Renal cortical epithelial cell (primary cell): ENCODE measurements at regions not wholly inside any gene's neighbourhood (a gene's known extent, or its start where the extent isn't known, plus 50 kb on each side); places are given as distances from the start of the nearest gene placed in this dataset.
"Not testable (repeated sequence)": the region's sequence is repeated elsewhere in the genome, so short reads cannot be mapped to it uniquely, and the experiment has no call there.

Experiments
- DNase-seq: peaks from one replicate; pipeline ENCODE4 v3.0.0-alpha.2; 2011; ENCODE audit warnings: low read depth

DNA sequence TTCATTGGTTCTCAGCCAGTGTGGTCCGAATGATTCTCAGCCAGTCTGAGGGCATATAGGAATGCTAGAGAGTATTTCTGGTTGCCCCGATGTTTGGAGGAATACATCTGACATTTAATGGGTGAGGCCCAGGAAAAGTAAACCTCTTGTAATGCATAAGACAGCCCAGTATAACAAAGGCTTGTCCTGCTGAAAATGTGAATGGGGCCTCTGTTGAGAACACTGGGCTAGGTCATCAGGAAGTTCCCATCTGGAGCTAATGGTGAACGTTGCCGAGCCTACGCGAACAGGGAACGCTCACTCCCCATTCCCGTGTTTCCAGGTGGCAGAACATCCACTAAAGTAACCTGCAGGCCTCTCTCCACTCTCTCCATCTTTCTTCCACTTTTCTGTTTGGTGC is 132.0 kb upstream of the CLNK start:
- no peak for DNase-seq

- no peak for DNase-seq
Measured at GRCh38 chr4:10811991-10812390, 127.4 kb upstream of the CLNK start.

GRCh38 chr4:10810411-10810810 is 125.8 kb upstream of the CLNK start:
- DNase-seq, result no peak

DNA sequence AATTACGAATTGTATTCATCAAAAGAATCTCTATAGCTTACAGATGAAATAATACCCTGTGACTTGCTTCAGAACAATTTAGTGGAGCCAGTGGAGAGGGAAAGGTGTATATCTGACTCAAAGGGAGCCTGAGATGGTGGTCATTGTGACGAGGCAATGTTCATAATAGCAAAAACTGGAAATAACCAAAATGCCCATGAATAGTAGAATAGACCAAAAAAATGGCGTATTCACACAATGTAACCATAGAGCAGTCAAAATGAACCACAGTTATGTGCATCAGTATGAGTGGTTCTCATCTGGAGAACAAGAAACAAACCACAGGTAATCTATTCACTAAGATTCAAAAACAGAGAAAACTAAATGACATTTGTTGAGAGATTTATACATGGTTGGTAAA is 125.3 kb upstream of the CLNK start:
- no peak for DNase-seq

DNA sequence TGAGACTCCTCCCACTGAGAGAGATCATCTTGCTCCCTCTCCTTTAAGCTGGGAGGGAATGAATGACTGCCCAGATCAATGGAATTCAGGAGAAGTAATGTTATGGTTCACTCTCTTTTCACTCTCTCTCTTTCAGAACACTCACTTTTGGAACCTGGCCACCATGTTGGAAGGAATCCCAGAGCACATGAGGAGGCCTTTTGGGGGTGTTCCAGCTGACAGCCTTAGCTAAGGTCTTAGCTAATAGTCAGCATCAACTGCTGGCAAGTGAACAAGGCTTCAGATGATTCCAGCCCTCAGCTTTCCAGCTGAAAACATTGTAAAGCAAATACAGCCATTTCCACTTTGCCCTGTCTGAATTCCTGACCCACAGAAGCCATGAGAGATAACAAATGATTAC is 124.0 kb upstream of the CLNK start:
- no peak for DNase-seq

GRCh38 chr4:10806953-10807645 is 122.5 kb upstream of the CLNK start:
- DNase-seq, result no peak

DNA sequence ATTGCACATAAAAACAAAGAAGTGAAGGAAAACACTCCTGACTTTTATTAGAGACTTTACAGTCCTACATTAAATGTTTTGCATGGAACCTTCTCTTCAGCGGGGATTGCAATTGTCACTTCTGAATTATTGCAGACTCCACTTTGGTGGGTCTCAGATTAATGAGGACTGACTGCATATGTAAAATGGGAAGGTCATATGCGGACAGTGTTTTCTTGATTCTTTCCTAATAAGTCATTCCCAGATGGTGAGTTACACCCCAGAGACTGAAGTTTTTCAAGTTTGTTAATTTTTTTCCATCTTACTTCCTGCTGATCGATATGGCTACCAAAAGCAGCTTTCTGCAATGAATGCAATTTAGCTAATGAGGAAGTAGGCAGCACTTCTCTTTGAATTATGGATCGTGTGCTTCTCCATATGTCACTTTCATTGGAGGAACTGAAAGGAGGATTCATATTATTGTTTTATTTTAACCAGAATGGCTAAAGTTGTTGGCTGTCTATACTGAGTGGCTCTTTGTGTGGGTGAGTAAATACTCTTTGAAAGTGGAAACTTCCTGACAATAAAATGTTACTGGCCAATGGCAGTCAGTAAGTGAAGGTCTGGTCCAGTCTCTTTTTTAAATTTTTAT is 119.3 kb upstream of the CLNK start:
- no peak for DNase-seq

DNA sequence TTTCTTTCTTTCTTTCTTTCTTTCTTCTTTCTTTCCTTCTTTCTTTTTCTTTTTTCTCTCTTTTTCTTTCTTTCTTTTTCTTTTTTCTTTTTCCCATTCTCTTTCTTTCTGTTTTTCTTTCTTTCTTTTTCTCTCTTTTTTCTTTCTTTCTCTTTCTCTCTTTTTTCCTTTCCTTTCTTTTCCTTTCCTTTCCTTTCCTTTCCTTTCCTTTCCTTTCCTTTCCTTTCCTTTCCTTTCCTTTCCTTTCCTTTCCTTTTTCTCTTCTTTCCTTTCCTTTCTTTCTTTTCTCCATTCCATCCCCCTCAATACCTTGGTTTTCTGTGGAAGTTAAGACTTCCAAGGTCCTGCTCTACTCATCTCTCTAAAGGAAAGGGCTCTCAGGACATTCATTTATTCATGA is 102.8 kb upstream of the CLNK start:
- no peak for DNase-seq

GRCh38 chr4:10784621-10785020 is 100.1 kb upstream of the CLNK start:
- peak; percentile 46 for DNase-seq

DNA sequence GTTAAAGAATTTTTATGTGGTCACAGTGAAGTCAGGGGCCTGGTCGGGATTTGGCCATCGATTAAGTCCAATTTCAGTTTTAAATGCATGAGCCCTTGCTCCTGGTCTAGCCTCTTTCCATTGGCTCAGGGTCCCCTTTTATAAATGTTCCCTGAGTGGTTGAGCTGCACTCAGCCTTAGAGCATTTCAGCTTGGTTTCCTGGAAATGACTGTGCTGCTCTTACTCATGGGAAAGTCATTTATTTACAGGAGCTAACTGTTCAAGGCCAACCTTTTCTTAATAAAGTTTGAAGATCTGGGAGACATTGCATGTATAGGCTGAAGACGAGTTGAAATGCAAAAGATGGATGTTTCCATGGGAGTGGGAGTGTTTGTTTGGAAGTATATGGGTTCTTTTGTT is 98.8 kb upstream of the CLNK start:
- DNase-seq, result peak; percentile 69

DNA sequence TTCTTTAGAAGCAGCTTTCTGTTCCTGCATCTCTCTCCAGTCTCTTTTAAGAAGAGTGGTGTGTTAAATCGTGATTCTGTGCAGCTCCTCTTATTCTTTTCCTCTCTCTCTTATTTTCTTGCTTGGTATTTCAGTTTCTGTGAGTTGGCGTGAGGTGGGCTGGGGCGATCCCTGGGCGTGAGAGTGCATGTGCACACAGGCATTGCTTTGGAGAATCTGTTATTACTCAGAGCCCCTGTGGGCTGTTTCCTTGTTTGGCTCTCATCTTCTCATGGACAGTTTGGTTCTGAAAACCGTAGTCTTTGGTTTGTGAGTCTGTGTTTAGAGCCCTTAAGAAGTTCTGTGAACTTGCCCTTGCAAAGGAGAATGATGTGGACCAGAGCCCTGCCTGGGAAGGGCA is 97.2 kb upstream of the CLNK start:
- DNase-seq, result no peak

- DNase-seq, result not testable (repeated sequence)
Measured at GRCh38 chr4:10780803-10781202, 96.2 kb upstream of the CLNK start.

- DNase-seq, result not testable (repeated sequence)
Measured at GRCh38 chr4:10775132-10775531, 90.6 kb upstream of the CLNK start.

DNA sequence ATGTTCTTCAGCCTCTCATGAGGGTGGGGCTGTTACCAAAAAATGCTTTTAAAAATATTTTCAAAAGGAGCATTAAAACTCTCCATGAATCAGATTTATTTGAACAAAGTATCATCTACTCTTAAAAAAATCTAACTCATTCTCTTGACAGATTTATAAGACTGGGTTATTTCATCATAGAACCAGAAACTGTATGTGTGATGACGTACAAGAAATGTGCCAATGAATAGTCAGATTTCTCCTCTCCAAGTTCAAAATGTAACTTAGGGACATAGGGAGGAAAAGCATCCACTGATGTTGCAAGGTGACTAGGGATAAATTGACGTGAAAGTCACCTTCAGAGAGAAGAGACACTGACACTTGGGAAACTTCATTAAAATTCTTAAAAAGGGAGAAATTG is 89.1 kb upstream of the CLNK start:
- DNase-seq, result no peak

GRCh38 chr4:10773010-10773409 is 88.4 kb upstream of the CLNK start:
- no peak for DNase-seq

DNA sequence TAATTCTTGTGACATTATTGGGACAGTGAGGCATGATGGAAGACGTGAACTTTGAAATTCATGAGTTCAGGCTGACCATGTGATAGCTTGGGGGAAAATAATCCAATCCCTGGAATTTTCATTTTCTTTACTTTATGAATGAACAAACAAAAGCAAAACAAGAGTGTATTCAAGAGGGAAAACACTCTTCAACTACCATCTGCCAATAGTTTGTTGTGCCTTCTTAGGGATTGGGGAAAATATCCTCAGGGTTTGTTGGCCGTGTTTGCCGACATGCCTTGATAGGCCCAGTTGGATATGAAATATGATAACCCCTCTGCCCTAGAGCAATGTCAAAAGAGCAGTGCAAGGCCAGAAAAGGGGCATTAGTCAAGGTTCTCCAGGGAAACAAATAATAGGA is 80.8 kb upstream of the CLNK start:
- DNase-seq, result no peak

GRCh38 chr4:10762561-10762960 is 78.0 kb upstream of the CLNK start:
- DNase-seq, result peak; percentile 27

- DNase-seq, result no peak
Measured at GRCh38 chr4:10761903-10762302, 77.3 kb upstream of the CLNK start.

- DNase-seq, result no peak
Measured at GRCh38 chr4:10760086-10760485, 75.5 kb upstream of the CLNK start.

GRCh38 chr4:10758906-10759305 is 74.3 kb upstream of the CLNK start:
- no peak for DNase-seq

GRCh38 chr4:10753856-10754402 is 69.4 kb upstream of the CLNK start:
- DNase-seq, result no peak

- no peak for DNase-seq
Measured at GRCh38 chr4:10753336-10753735, 68.8 kb upstream of the CLNK start.

DNA sequence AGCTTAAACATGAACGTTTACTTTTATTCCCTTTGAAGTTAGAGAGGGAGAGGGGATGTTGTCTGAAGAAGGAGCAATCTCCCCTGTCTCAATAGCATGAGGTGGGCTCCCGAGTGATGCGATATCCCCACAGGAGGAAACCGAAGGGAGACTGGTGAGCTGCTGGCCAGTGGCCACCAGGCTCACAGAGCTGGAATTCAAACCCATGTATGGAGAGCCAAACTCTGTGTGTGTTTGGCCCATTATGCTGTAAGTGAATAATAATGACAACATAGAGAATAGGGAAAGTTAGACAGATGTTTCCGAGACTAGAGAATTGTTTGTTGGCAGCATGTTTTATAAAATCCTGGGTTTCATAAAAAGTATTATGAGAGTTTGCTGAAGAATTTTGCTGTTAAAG is 66.1 kb upstream of the CLNK start:
- DNase-seq, result no peak

- no peak for DNase-seq
Measured at GRCh38 chr4:10747186-10747585, 62.6 kb upstream of the CLNK start.
